Hepatocyte (in vitro differentiated cells): ENCODE measurements at regions not wholly inside any gene's neighbourhood (a gene's known extent, or its start where the extent isn't known, plus 50 kb on each side); places are given as distances from the start of the nearest gene placed in this dataset.
A peak's percentile ranks its signal among the peaks of the same experiment; 100 is the strongest.

Experiments used
- DNase-seq: peaks from one replicate; pipeline ENCODE4 v3.0.0-alpha.2; 2016; ENCODE audit warnings: low spot score
- H2AFZ ChIP-seq: fragments of 200-600 bp; sonication (generic); 2 replicates; pipeline ENCODE4 v1.6.0; 2016; ENCODE audit warnings: antibody characterized with exemption, mild to moderate bottlenecking
- H3K27ac ChIP-seq: fragments of 200-600 bp; sonication (generic); 2 replicates; pipeline ENCODE4 v1.5.1; 2016; ENCODE audit warnings: mild to moderate bottlenecking
- H3K27me3 ChIP-seq: fragments of 200-600 bp; sonication (generic); 2 replicates; pipeline ENCODE4 v1.6.1; 2016
- H3K36me3 ChIP-seq: fragments of 200-600 bp; sonication (generic); replicated peaks from 2 replicates; pipeline ENCODE4 v1.5.1; 2016; ENCODE audit warnings: low read depth; ENCODE audit not compliant: insufficient read depth
- H3K4me1 ChIP-seq: fragments of 200-600 bp; sonication (generic); 2 replicates; pipeline ENCODE4 v1.5.1; 2016; ENCODE audit warnings: mild to moderate bottlenecking, moderate library complexity; ENCODE audit not compliant: insufficient read depth
- H3K4me2 ChIP-seq: fragments of 200-600 bp; sonication (generic); 2 replicates; pipeline ENCODE4 v1.6.0; 2016
- H3K4me3 ChIP-seq: fragments of 200-600 bp; sonication (generic); 2 replicates; pipeline ENCODE4 v1.5.1; 2016; ENCODE audit warnings: mild to moderate bottlenecking
- H3K79me2 ChIP-seq: fragments of 200-600 bp; sonication (generic); 2 replicates; pipeline ENCODE4 v1.6.0; 2017; ENCODE audit warnings: mild to moderate bottlenecking
- H3K9me2 ChIP-seq: fragments of 200-600 bp; sonication (generic); replicated peaks from 2 replicates; pipeline ENCODE4 v1.6.0; 2017; ENCODE audit warnings: mild to moderate bottlenecking; ENCODE audit not compliant: insufficient read depth
- H3K9me3 ChIP-seq: fragments of 200-600 bp; sonication (generic); 2 replicates; pipeline ENCODE4 v1.5.1; 2016; ENCODE audit warnings: low read depth, mild to moderate bottlenecking
- H4K20me1 ChIP-seq: fragments of 200-600 bp; sonication (generic); 2 replicates; pipeline ENCODE4 v1.6.0; 2016; ENCODE audit warnings: mild to moderate bottlenecking; ENCODE audit not compliant: insufficient read depth, poor library complexity, severe bottlenecking
- CTCF ChIP-seq: fragments of 200-600 bp; sonication (generic); IDR thresholded peaks from 2 replicates; pipeline ENCODE4 v1.5.1; 2016; ENCODE audit warnings: antibody characterized with exemption, mild to moderate bottlenecking; ENCODE audit not compliant: poor library complexity
- EZH2 ChIP-seq: fragments of 200-600 bp; sonication (generic); IDR thresholded peaks from 2 replicates; pipeline ENCODE4 v1.6.1; 2016; ENCODE audit warnings: antibody characterized with exemption, mild to moderate bottlenecking, borderline replicate concordance
- EZH2phosphoT487 ChIP-seq: fragments of 200-600 bp; sonication (generic); IDR thresholded peaks from one replicate; pipeline ENCODE4 v1.6.1; 2018; ENCODE audit warnings: antibody characterized with exemption, mild to moderate bottlenecking, low read depth, moderate library complexity; ENCODE audit not compliant: unreplicated experiment, severe bottlenecking
- WGBS: methylation state at CpG from one replicate; pipeline ENCODE4 v1.1.6; 2016; ENCODE audit warnings: low lambda C conversion rate; ENCODE audit errors: missing lambda C conversion rate; 5-methylcytosine and 5-hydroxymethylcytosine counted together

GRCh38 chr7:109336531-109336930 is 766.9 kb downstream of the DNAJB9 start:
- Histone ChIP-seq H3K79me2 (no peaks in the 10 kb centered on the region), H2AFZ (no peak overlapping the region), H3K36me3 (no peaks in the 10 kb centered on the region), H3K27me3 (no peaks in the 10 kb centered on the region), H4K20me1 (no peaks in the 10 kb centered on the region), H3K4me1 (no peaks in the 10 kb centered on the region), H3K9me2 (no peaks in the 10 kb centered on the region), H3K4me2 (no peak overlapping the region), H3K9me3 (no peaks in the 10 kb centered on the region), H3K27ac (no peak overlapping the region), H3K4me3 (no peak overlapping the region)
- TF ChIP-seq EZH2phosphoT487, result no peak
- no peak for TF ChIP-seq CTCF
- no peak for TF ChIP-seq EZH2
- no peak for DNase-seq

- TF ChIP-seq EZH2, result no peak
- H3K9me2 ChIP-seq, result no peaks in the 10 kb centered on the region
- no peak for DNase-seq
- no peaks in the 10 kb centered on the region for H3K36me3 ChIP-seq
- peak overlapping the region; percentile 6 for H2AFZ ChIP-seq
- H3K27me3 ChIP-seq, result no peaks in the 10 kb centered on the region
- no peak overlapping the region for H3K4me2 ChIP-seq
- H4K20me1 ChIP-seq, result no peaks in the 10 kb centered on the region
- H3K27ac ChIP-seq, result no peak overlapping the region
- H3K9me3 ChIP-seq, result no peaks in the 10 kb centered on the region
- H3K79me2 ChIP-seq, result no peaks in the 10 kb centered on the region
- no peaks in the 10 kb centered on the region for H3K4me1 ChIP-seq
- 94% methylated on average over 2 of the region's 2 CpGs for WGBS
- H3K4me3 ChIP-seq, result no peak overlapping the region
Observed at GRCh38 chr7:109343678-109344077, 774.0 kb downstream of the DNAJB9 start.

- no peak for TF ChIP-seq EZH2phosphoT487
- no peak for TF ChIP-seq CTCF
- no peak for TF ChIP-seq EZH2
- H2AFZ ChIP-seq, result no peak overlapping the region
- H3K36me3 ChIP-seq, result no peaks in the 10 kb centered on the region
- no peaks in the 10 kb centered on the region for H3K9me3 ChIP-seq
- H3K79me2 ChIP-seq, result no peaks in the 10 kb centered on the region
- no peak overlapping the region for H3K4me3 ChIP-seq
- WGBS, result 96% methylated on average over 9 of the region's 9 CpGs
- H4K20me1 ChIP-seq, result no peaks in the 10 kb centered on the region
- no peak overlapping the region for H3K4me2 ChIP-seq
- no peaks in the 10 kb centered on the region for H3K4me1 ChIP-seq
- no peak overlapping the region for H3K27ac ChIP-seq
- no peak for DNase-seq
- H3K27me3 ChIP-seq, result no peaks in the 10 kb centered on the region
- H3K9me2 ChIP-seq, result no peaks in the 10 kb centered on the region
Observed at GRCh38 chr7:109351493-109351892, 781.8 kb downstream of the DNAJB9 start.

- H3K9me3 ChIP-seq, result no peaks in the 10 kb centered on the region
- 49% methylated on average over 3 of the region's 3 CpGs for WGBS
- no peak for DNase-seq
Observed at GRCh38 chr7:109354000-109354399, 784.3 kb downstream of the DNAJB9 start.

More at GRCh38 chr7:109354000-109354399, 784.3 kb downstream of the DNAJB9 start:
- Histone ChIP-seq H3K9me2 (no peaks in the 10 kb centered on the region), H3K36me3 (no peaks in the 10 kb centered on the region), H3K4me1 (no peaks in the 10 kb centered on the region), H4K20me1 (no peaks in the 10 kb centered on the region), H3K4me2 (no peak overlapping the region), H2AFZ (no peak overlapping the region), H3K27ac (no peak overlapping the region), H3K4me3 (no peak overlapping the region), H3K27me3 (no peaks in the 10 kb centered on the region), H3K79me2 (no peaks in the 10 kb centered on the region)
- TF ChIP-seq EZH2phosphoT487 (no peak), CTCF (no peak), EZH2 (no peak)
